ENCODE measurements at regions not wholly inside any gene's neighbourhood (a gene's known extent, or its start where the extent isn't known, plus 50 kb on each side); places are given as distances from the start of the nearest gene placed in this dataset.
A peak's percentile ranks its signal among the peaks of the same experiment; 100 is the strongest.

- Mint-ChIP-seq H3K36me3 (ENCODE audit: unreplicated experiment) (peaks cover 7% of the 10 kb centered on the region), H3K9me3 (ENCODE audit: unreplicated experiment) (peaks cover 8% of the 10 kb centered on the region), H3K27ac (ENCODE audit: unreplicated experiment) (no peak overlapping the region), H3K4me3 (ENCODE audit: unreplicated experiment) (no peak overlapping the region), H3K4me1 (ENCODE audit: low read depth, unreplicated experiment) (peaks cover 12% of the 10 kb centered on the region), H3K27me3 (ENCODE audit: unreplicated experiment) (peaks cover 3% of the 10 kb centered on the region)
- TF ChIP-seq, protein P1, sequence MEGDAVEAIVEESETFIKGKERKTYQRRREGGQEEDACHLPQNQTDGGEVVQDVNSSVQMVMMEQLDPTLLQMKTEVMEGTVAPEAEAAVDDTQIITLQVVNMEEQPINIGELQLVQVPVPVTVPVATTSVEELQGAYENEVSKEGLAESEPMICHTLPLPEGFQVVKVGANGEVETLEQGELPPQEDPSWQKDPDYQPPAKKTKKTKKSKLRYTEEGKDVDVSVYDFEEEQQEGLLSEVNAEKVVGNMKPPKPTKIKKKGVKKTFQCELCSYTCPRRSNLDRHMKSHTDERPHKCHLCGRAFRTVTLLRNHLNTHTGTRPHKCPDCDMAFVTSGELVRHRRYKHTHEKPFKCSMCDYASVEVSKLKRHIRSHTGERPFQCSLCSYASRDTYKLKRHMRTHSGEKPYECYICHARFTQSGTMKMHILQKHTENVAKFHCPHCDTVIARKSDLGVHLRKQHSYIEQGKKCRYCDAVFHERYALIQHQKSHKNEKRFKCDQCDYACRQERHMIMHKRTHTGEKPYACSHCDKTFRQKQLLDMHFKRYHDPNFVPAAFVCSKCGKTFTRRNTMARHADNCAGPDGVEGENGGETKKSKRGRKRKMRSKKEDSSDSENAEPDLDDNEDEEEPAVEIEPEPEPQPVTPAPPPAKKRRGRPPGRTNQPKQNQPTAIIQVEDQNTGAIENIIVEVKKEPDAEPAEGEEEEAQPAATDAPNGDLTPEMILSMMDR (IDR thresholded peaks at IDR 0.05; ENCODE audit: partially characterized antibody, unreplicated experiment) = no peak
- DNase-seq = no peak
Measured at GRCh38 chr13:40488869-40489391, 177.5 kb downstream of the FOXO1 start.

GRCh38 chr13:40490086-40490758, 176.2 kb downstream of the FOXO1 start:
- DNase-seq = peak; percentile 55
- Mint-ChIP-seq H3K4me3 (ENCODE audit: unreplicated experiment) (no peak overlapping the region), H3K4me1 (ENCODE audit: low read depth, unreplicated experiment) (peaks cover 14% of the 10 kb centered on the region), H3K9me3 (ENCODE audit: unreplicated experiment) (peaks cover 3% of the 10 kb centered on the region), H3K27ac (ENCODE audit: unreplicated experiment) (no peak overlapping the region), H3K36me3 (ENCODE audit: unreplicated experiment) (no peaks in the 10 kb centered on the region), H3K27me3 (ENCODE audit: unreplicated experiment) (peaks cover 3% of the 10 kb centered on the region)
- TF ChIP-seq, protein P1 (IDR thresholded peaks at IDR 0.05; ENCODE audit: partially characterized antibody, unreplicated experiment) = no peak

DNA sequence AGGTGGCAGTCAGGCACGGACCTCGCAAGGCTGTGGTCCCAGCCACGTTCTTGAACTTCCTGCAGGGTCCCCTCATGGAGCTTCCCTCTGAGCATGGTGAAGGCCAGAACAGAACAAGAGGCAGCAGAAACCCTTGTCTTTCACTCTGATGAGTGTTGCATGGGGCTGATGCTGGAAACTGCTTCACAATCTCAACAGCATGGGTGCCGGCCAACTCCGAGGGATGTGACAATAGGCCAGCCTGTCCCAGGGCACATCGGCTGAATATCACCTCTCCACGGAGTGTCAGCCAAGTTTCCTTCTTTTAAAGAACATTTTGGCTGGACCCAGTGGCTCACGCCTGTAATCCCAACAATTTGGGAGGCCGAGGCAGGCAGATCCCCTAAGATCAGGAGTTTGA, 173.9 kb downstream of the FOXO1 start:
- Mint-ChIP-seq H3K4me1 (ENCODE audit: low read depth, unreplicated experiment) (peaks cover 12% of the 10 kb centered on the region), H3K9me3 (ENCODE audit: unreplicated experiment) (peaks cover 3% of the 10 kb centered on the region), H3K4me3 (ENCODE audit: unreplicated experiment) (no peak overlapping the region), H3K27ac (ENCODE audit: unreplicated experiment) (no peak overlapping the region), H3K27me3 (ENCODE audit: unreplicated experiment) (peaks cover 3% of the 10 kb centered on the region), H3K36me3 (ENCODE audit: unreplicated experiment) (no peaks in the 10 kb centered on the region)
- TF ChIP-seq, protein P1 (IDR thresholded peaks at IDR 0.05; ENCODE audit: partially characterized antibody, unreplicated experiment) = no peak
- no peak for DNase-seq

DNA sequence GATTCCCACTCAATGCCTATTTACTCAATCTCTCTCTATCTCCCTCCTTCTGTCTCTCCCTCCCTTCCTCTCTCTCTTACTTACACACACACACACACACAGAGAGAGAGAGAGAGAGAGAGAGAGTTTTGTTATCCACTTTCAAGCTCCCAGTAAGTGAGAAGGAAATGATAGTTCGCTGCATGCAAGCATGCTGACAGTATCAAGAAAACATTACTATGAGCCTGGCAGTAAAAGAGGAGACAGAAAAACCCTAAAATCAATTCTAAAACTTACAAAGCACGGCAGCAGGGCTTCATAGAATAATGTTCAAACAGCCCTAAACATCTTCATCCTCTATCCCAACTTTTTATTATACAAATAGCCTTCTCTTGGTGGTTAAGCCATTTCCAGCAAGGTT, 171.9 kb downstream of the FOXO1 start:
- DNase-seq = no peak
- TF ChIP-seq, protein P1 (IDR thresholded peaks at IDR 0.05; ENCODE audit: partially characterized antibody, unreplicated experiment) = no peak
- no peaks in the 10 kb centered on the region for H3K36me3 Mint-ChIP-seq (ENCODE audit: unreplicated experiment)
- no peak overlapping the region for H3K4me3 Mint-ChIP-seq (ENCODE audit: unreplicated experiment)
- H3K9me3 Mint-ChIP-seq (ENCODE audit: unreplicated experiment) = peaks cover under 1% of the 10 kb centered on the region
- H3K4me1 Mint-ChIP-seq (ENCODE audit: low read depth, unreplicated experiment) = peaks cover 11% of the 10 kb centered on the region
- no peak overlapping the region for H3K27ac Mint-ChIP-seq (ENCODE audit: unreplicated experiment)
- H3K27me3 Mint-ChIP-seq (ENCODE audit: unreplicated experiment) = peaks cover 2% of the 10 kb centered on the region

DNA sequence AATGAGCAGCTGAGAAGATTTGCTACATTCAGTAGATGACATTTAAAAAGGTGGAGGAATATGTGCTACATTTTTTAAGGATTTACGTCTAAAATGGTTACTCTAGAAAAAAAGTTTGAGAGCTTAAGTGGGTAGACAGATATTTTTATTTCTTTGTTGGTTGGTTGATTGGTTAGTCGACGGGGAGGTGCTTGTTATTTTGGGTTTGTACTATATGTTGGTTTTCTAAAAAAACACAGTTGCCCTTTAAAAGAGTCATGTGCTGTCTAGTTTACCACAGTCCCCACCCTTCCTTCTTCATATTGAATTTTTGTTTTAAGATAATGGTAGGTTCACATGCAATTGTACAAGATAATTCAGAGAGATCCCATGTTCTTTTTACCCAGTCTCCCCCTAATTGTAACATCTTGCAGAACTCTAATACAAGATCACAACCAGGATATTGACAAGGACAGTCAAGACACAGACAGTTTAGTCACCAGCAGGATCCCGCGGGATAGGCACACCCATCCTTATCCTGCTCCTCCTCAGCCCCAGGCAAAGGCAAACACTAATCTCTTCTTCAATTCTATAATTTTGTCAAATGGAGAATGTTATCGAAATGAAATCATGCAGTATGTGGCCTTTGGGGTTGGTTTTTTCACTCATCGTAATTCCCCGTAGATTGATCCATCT, 171.4 kb downstream of the FOXO1 start:
- DNase-seq = no peak
- H3K4me1 Mint-ChIP-seq (ENCODE audit: low read depth, unreplicated experiment) = peaks cover 7% of the 10 kb centered on the region
- H3K4me3 Mint-ChIP-seq (ENCODE audit: unreplicated experiment) = no peak overlapping the region
- no peaks in the 10 kb centered on the region for H3K9me3 Mint-ChIP-seq (ENCODE audit: unreplicated experiment)
- H3K36me3 Mint-ChIP-seq (ENCODE audit: unreplicated experiment) = no peaks in the 10 kb centered on the region
- H3K27me3 Mint-ChIP-seq (ENCODE audit: unreplicated experiment) = peaks cover 2% of the 10 kb centered on the region
- TF ChIP-seq, protein P1 (IDR thresholded peaks at IDR 0.05; ENCODE audit: partially characterized antibody, unreplicated experiment) = no peak
- H3K27ac Mint-ChIP-seq (ENCODE audit: unreplicated experiment) = no peak overlapping the region

Data from glutamatergic neuron (in vitro differentiated cells).